ENCODE measurements at regions not wholly inside any gene's neighbourhood (a gene's known extent, or its start where the extent isn't known, plus 50 kb on each side); places are given as distances from the start of the nearest gene placed in this dataset.
A peak's percentile ranks its signal among the peaks of the same experiment; 100 is the strongest.

DNA sequence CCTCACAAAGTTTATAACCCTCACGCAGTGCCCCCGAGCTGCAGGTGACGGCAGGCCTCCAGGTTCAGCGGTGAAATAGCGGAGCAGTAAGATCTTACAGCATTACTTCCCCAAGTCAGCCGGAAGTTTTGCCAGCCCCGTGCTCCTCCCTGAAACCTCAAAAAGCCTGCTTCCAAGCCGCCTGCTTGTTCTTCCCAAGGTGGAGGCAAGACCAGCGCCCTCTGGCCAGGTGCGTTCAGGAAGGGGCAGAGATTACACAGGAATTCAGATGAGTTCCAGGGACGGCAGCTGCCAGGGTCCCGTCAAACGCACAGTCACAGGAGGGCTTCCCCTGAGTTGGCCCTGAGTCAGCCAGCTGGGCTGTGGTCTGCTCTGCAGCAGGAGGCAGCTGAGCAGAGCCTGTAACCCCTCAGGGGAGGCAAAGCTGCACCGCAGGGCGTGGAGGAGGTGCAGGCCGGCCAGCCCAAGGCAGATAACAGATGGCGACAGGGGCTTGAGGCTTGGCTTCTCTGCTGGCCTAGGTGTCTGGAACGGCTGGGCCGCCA, 124.1 kb upstream of the RPS6KA2 start:
- no peaks in the 10 kb centered on the region for H3K27me3 ChIP-seq
- H3K9me3 ChIP-seq (ENCODE audit: low read depth) = no peaks in the 10 kb centered on the region
- H3K4me1 ChIP-seq (ENCODE audit: low read depth) = peaks cover 7% of the 10 kb centered on the region
- no peak overlapping the region for H3K4me3 ChIP-seq
- no peaks in the 10 kb centered on the region for H3K36me3 ChIP-seq
- peak in 1 of 2 donors; percentile 58 for DNase-seq (ENCODE audit: low read depth in 1 of 2, low spot score in 1 of 2)
- no peak overlapping the region for H3K27ac ChIP-seq
- no peak for TF ChIP-seq CTCF (IDR thresholded peaks at IDR 0.05; ENCODE audit: low read depth, low read length)

- no peak for TF ChIP-seq CTCF (IDR thresholded peaks at IDR 0.05; ENCODE audit: low read depth, low read length)
- no peak for DNase-seq (ENCODE audit: low read depth in 1 of 2, low spot score in 1 of 2)
- Histone ChIP-seq H3K9me3 (ENCODE audit: low read depth) (no peaks in the 10 kb centered on the region), H3K27ac (no peak overlapping the region), H3K36me3 (no peaks in the 10 kb centered on the region), H3K4me1 (ENCODE audit: low read depth) (peaks cover 7% of the 10 kb centered on the region), H3K4me3 (no peak overlapping the region), H3K27me3 (no peaks in the 10 kb centered on the region)
Measured at GRCh38 chr6:166750108-166750793, 123.2 kb upstream of the RPS6KA2 start.

DNA sequence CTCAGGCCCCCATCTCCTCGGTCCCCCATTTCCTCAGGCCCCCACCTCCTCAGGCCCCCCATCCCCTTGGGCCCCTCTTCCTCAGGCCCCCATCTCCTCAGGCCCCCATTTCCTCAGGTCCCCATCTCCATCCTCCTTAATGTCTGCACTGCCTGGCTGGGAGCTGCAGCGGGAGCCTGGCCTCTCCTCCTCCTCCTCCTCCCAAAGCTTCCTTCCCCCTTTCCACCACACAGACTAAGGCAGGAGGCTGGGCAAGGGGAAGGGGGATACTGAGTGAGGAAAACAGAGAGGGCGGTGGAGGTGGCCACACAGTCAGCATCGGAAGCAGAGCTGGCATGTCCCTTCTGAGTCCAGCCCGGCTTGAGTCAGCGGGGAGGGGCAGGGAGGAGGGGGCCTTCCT, 122.6 kb upstream of the RPS6KA2 start:
- Histone ChIP-seq H3K27me3 (no peaks in the 10 kb centered on the region), H3K27ac (no peak overlapping the region), H3K36me3 (no peaks in the 10 kb centered on the region), H3K9me3 (ENCODE audit: low read depth) (no peaks in the 10 kb centered on the region), H3K4me3 (no peak overlapping the region), H3K4me1 (ENCODE audit: low read depth) (peaks cover 7% of the 10 kb centered on the region)
- TF ChIP-seq CTCF (IDR thresholded peaks at IDR 0.05; ENCODE audit: low read depth, low read length) = no peak
- no peak for DNase-seq (ENCODE audit: low read depth in 1 of 2, low spot score in 1 of 2)

DNA sequence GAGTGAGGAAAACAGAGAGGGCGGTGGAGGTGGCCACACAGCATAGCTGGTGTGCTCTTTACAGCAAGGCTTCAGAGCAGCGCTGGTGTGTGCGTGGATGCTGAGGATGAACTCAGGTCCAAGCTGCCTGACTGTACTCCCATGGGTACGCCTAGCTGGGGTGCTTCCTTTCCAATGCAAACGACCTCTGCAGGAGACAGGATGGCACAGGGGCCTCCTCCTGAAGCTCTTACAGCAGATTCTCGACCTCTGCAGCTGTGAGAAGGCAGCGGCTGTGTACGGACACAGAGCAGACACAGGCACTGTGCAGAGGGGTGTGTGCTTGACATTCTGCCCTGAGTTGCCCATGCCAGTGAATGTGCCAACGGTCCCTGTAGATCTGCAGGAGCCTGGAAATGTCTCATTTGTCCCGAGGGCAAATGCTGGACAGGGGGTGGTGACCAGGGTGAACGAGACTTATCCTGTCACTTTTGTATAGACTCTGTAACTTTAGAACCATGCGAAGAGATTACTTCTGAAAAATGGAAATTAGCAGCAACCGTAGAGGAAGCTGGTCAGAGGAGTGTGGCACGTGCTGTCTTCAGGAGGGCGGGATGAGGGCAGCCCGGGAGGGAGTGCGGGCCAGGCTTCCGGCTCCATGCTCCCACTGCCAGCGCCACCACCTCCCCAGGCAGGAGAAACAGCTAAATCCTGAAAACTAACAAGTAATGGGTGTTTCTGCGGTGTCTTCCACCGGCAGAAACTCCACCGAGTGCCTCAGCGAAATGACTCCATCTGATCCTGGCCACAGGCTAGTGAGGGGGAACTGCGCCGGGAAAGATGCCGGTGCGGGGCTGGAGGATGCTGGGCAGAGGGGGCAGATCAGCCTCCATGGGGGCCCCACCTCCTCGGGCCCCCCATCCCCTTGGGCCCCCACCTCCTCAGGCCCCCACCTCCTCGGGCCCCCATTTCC, 120.9 kb upstream of the RPS6KA2 start:
- no peak overlapping the region for H3K27ac ChIP-seq
- peaks cover 21% of the 10 kb centered on the region for H3K4me1 ChIP-seq (ENCODE audit: low read depth)
- no peaks in the 10 kb centered on the region for H3K9me3 ChIP-seq (ENCODE audit: low read depth)
- TF ChIP-seq CTCF (IDR thresholded peaks at IDR 0.05; ENCODE audit: low read depth, low read length) = no peak
- no peak for DNase-seq (ENCODE audit: low read depth in 1 of 2, low spot score in 1 of 2)
- no peaks in the 10 kb centered on the region for H3K27me3 ChIP-seq
- H3K36me3 ChIP-seq = no peaks in the 10 kb centered on the region
- H3K4me3 ChIP-seq = no peak overlapping the region

- Histone ChIP-seq H3K27ac (no peak overlapping the region), H3K27me3 (no peaks in the 10 kb centered on the region), H3K4me1 (ENCODE audit: low read depth) (peaks cover 16% of the 10 kb centered on the region), H3K4me3 (no peak overlapping the region), H3K9me3 (ENCODE audit: low read depth) (no peaks in the 10 kb centered on the region), H3K36me3 (no peaks in the 10 kb centered on the region)
- TF ChIP-seq CTCF (IDR thresholded peaks at IDR 0.05; ENCODE audit: low read depth, low read length) = no peak
- DNase-seq (ENCODE audit: low read depth in 1 of 2, low spot score in 1 of 2) = no peak
Measured at GRCh38 chr6:166745801-166746668, 119.0 kb upstream of the RPS6KA2 start.

Data from cardiac muscle cell (in vitro differentiated cells and primary cell).